Ascending aorta (tissue), 2 donors: ENCODE measurements at regions not wholly inside any gene's neighbourhood (a gene's known extent, or its start where the extent isn't known, plus 50 kb on each side); places are given as distances from the start of the nearest gene placed in this dataset.

Experiments used
- DNase-seq, 2 donors: peaks; one replicate each; pipeline ENCODE4 v3.0.0-alpha.2; 2019; ENCODE audit warnings: low spot score in 2 of 2
- H3K27ac ChIP-seq, 2 donors: fragments of 200-600 bp; sonication (generic); one replicate each; pipeline ENCODE4 v1.5.1; 2016 to 2017; ENCODE audit warnings: mild to moderate bottlenecking in 1 of 2
- H3K27me3 ChIP-seq: fragments of 200-600 bp; sonication (generic); one replicate; pipeline ENCODE4 v1.5.1; 2017
- H3K36me3 ChIP-seq, 2 donors: fragments of 200-600 bp; sonication (generic); one replicate each; pipeline ENCODE4 v1.5.1; 2016
- H3K4me1 ChIP-seq, 2 donors: fragments of 200-600 bp; sonication (generic); one replicate each; pipeline ENCODE4 v1.5.1; 2016 to 2017; ENCODE audit warnings: mild to moderate bottlenecking in 1 of 2
- H3K4me3 ChIP-seq, 2 donors: fragments of 200-600 bp; sonication (generic); one replicate each; pipeline ENCODE4 v1.5.1; 2016 to 2017; ENCODE audit warnings: mild to moderate bottlenecking in 1 of 2
- H3K9me3 ChIP-seq, 2 donors: fragments of 200-600 bp; sonication (generic); one replicate each; pipeline ENCODE4 v1.5.1; 2016
- intact Hi-C: fragments of 100-400 bp; cut with DNase I; formaldehyde crosslinking; loops from one replicate; pipeline ENCODE4 v1.15.1; 2023
- TF ChIP-seq, protein P1 (sequence below), 3 experiments: fragments of 200-600 bp in 2 of 3; fragments of 450-650 bp in 1 of 3; sonication (generic) in 2 of 3; IDR thresholded peaks; one replicate each; pipeline ENCODE4 v1.5.1; 2016 to 2019; ENCODE audit warnings: antibody characterized with exemption in 3 of 3, mild to moderate bottlenecking in 1 of 3, moderate library complexity in 1 of 3

DNA sequence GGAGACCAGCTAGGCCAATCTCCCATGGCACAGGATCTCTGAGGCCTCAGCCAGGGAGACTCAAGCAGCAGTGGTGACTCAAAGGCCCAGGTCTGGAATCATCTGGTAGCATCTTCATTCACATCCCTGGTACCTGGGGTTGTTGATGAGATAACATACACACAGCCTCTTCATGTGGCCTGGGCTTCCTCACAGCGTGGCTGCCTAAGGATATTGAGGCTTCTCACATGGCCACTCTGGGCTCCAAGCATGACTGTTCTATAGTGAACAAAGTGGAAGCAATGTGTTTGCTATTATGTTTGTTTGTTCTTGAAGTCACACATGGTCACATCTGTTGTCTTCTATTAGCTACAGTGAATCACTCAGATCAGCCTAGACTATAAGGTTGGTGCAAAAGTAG is 584.1 kb downstream of the VRK1 start:
- Histone ChIP-seq H3K4me3 (no peak overlapping the region), H3K4me1 (no peaks in the 10 kb centered on the region), H3K27me3 (no peaks in the 10 kb centered on the region), H3K27ac (no peak overlapping the region), H3K36me3 (no peaks in the 10 kb centered on the region), H3K9me3 (peaks cover 0 to 3% of the 10 kb centered on the region in 2 donors)
- DNase-seq, result no peak
- TF ChIP-seq, protein P1, sequence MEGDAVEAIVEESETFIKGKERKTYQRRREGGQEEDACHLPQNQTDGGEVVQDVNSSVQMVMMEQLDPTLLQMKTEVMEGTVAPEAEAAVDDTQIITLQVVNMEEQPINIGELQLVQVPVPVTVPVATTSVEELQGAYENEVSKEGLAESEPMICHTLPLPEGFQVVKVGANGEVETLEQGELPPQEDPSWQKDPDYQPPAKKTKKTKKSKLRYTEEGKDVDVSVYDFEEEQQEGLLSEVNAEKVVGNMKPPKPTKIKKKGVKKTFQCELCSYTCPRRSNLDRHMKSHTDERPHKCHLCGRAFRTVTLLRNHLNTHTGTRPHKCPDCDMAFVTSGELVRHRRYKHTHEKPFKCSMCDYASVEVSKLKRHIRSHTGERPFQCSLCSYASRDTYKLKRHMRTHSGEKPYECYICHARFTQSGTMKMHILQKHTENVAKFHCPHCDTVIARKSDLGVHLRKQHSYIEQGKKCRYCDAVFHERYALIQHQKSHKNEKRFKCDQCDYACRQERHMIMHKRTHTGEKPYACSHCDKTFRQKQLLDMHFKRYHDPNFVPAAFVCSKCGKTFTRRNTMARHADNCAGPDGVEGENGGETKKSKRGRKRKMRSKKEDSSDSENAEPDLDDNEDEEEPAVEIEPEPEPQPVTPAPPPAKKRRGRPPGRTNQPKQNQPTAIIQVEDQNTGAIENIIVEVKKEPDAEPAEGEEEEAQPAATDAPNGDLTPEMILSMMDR (IDR thresholded peaks at IDR 0.05), result no peak
- intact Hi-C loops, result no loop called here

DNA sequence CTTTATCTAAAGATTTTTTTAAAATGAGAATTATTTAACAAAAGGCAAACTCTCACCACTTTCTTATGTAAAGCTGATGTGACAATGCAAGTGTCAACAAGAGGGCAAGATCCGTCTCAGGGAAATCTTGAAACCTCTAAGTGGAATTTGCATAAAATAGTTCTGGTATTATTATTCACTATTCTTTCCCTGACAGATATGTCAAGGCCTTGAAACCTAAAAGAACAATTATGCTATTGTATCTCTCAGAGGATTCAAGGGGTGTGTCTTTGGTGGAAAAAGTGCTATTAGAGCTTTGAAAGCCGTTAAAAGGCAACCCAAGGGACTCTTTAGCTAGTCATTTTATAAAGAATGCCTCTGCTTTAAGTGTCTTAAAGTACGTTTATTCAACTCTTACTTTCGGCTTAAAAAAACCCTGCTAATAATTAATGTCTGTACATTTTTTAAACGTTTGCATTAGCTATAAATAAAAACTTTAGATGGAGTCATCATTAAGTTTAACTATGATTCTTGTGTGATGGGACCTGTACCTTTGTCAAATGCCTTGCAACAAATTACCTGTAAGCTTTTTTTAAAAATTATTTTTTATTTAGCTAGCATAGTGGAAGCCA is 585.5 kb downstream of the VRK1 start:
- Histone ChIP-seq H3K27me3 (no peaks in the 10 kb centered on the region), H3K9me3 (peaks cover 0 to 3% of the 10 kb centered on the region in 2 donors), H3K4me3 (no peak overlapping the region), H3K4me1 (no peaks in the 10 kb centered on the region), H3K36me3 (no peaks in the 10 kb centered on the region), H3K27ac (no peak overlapping the region)
- DNase-seq, result no peak
- TF ChIP-seq, protein P1 (IDR thresholded peaks at IDR 0.05), result no peak
- intact Hi-C loops, result no loop called here

DNA sequence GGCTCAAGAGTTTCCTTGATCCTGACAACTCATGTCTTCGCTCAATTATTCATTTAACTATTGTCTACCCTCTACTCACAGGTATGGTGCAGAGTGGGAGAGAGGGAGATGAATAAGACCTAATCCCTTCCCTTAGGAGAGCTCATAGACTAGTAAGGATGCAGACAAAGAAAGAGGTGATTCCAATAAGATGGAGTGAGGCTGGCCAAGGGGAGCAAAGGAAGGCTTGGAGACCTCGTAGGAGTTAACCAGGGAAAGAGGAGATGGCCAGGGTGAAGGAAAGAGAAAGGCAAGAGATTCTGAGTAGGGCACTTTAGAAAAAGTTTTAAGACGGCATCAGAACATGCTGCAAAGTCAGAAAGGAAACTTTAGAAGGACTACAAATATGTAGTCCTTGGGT is 588.5 kb downstream of the VRK1 start:
- no peak overlapping the region for H3K4me3 ChIP-seq
- no peaks in the 10 kb centered on the region for H3K27me3 ChIP-seq
- TF ChIP-seq, protein P1 (IDR thresholded peaks at IDR 0.05), result no peak
- no peak for DNase-seq
- intact Hi-C loops, result no loop called here
- no peak overlapping the region for H3K27ac ChIP-seq
- H3K4me1 ChIP-seq, result no peaks in the 10 kb centered on the region
- no peaks in the 10 kb centered on the region for H3K36me3 ChIP-seq
- H3K9me3 ChIP-seq, result peaks cover 0 to 3% of the 10 kb centered on the region in 2 donors

DNA sequence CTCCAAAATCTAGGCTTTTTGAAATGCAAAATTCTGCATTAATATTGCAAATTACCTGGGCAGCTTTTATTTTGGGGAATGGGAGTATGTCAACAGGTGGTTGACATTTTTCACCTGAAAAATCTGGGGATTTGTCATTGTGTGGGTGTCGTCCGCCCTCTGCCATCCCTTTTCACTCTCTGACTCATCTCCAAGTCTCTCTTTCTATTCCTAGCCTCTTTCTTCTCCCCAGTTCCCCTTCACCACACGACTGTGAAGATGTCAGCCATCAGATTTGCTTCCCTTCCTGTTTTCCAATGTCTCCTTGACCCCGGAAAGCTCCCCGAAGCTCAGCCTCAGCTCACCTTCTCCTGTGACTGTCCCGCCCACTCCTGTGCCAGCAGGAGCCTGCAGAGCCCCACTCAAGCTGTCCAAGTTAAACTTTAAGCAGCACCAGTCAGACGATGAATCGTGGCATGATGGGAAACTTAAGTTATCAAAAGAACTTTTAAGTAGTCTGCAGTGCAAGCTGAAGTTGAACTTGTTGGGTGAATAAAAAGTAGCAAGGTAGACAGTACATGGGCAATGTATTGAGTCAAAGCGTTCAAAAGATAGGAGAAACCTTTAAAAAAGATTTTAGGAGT is 590.2 kb downstream of the VRK1 start:
- H3K4me3 ChIP-seq, result no peak overlapping the region
- H3K36me3 ChIP-seq, result no peaks in the 10 kb centered on the region
- no peak for DNase-seq
- H3K4me1 ChIP-seq, result no peaks in the 10 kb centered on the region
- TF ChIP-seq, protein P1 (IDR thresholded peaks at IDR 0.05), result no peak
- no peak overlapping the region for H3K27ac ChIP-seq
- no peaks in the 10 kb centered on the region for H3K27me3 ChIP-seq
- no peaks in the 10 kb centered on the region for H3K9me3 ChIP-seq
- intact Hi-C loops, result no loop called here

DNA sequence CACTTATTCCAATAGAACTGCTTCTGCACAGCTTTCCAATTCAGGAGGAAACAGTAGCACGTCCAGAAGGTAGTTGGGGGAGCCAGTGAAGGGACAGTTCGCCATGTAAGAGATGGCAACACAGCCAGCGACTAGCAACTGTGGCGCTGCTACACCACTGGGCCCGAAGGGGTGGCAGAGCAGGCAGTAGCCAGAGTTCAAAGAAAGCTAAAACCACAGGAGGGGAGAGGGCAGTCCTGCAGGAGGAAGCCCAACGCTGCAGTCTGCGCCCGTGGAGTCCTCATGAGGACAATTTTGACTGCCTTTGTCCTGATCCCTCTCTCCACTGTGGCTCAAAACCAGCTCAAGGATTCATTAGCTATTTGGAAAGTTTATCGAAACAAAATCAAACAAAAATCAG is 591.2 kb downstream of the VRK1 start:
- TF ChIP-seq, protein P1 (IDR thresholded peaks at IDR 0.05), result no peak
- Histone ChIP-seq H3K4me3 (no peak overlapping the region), H3K27ac (no peak overlapping the region), H3K36me3 (no peaks in the 10 kb centered on the region), H3K4me1 (no peaks in the 10 kb centered on the region), H3K9me3 (no peaks in the 10 kb centered on the region), H3K27me3 (no peaks in the 10 kb centered on the region)
- intact Hi-C loops, result no loop called here
- no peak for DNase-seq
